Activated T-cell treated with anti-CD3 and anti-CD28 coated beads for 4 hours (primary cell): ENCODE measurements at regions not wholly inside any gene's neighbourhood (a gene's known extent, or its start where the extent isn't known, plus 50 kb on each side); places are given as distances from the start of the nearest gene placed in this dataset.

Experiments used
- DNase-seq: peaks from one replicate; pipeline ENCODE4 v3.0.0-alpha.2; 2020

- no peak for DNase-seq
These were observed 221.3 kb upstream of the RAB6C start for GRCh38 chr2:129757915-129758783.

- no peak for DNase-seq
These were observed 220.5 kb upstream of the RAB6C start for GRCh38 chr2:129758784-129759471.

- no peak for DNase-seq
These were observed 219.9 kb upstream of the RAB6C start for GRCh38 chr2:129759472-129760010.

- DNase-seq: no peak
These were observed 218.8 kb upstream of the RAB6C start for GRCh38 chr2:129760669-129761068.

- DNase-seq: no peak
These were observed 217.9 kb upstream of the RAB6C start for GRCh38 chr2:129761569-129762021.

- no peak for DNase-seq
These were observed 216.9 kb upstream of the RAB6C start for GRCh38 chr2:129762386-129763189.

- DNase-seq: no peak
These were observed 216.1 kb upstream of the RAB6C start for GRCh38 chr2:129763190-129763846.

- no peak for DNase-seq
These were observed 215.5 kb upstream of the RAB6C start for GRCh38 chr2:129763966-129764365.

GRCh38 chr2:129764376-129765325, 214.8 kb upstream of the RAB6C start:
- DNase-seq: no peak

- DNase-seq: no peak
These were observed 214.2 kb upstream of the RAB6C start for GRCh38 chr2:129765326-129765677.

- DNase-seq: no peak
These were observed 213.7 kb upstream of the RAB6C start for GRCh38 chr2:129765678-129766351.

- no peak for DNase-seq
These were observed 213.0 kb upstream of the RAB6C start for GRCh38 chr2:129766374-129766993.

GRCh38 chr2:129767346-129768035, 212.0 kb upstream of the RAB6C start:
- no peak for DNase-seq

GRCh38 chr2:129768036-129768386, 211.5 kb upstream of the RAB6C start:
- no peak for DNase-seq

- DNase-seq: no peak
These were observed 210.8 kb upstream of the RAB6C start for GRCh38 chr2:129768485-129769184.

- no peak for DNase-seq
These were observed 210.1 kb upstream of the RAB6C start for GRCh38 chr2:129769185-129769991.

- DNase-seq: no peak
These were observed 207.9 kb upstream of the RAB6C start for GRCh38 chr2:129771418-129772189.
